HG02973 (cell line): ENCODE measurements at regions not wholly inside any gene's neighbourhood (a gene's known extent, or its start where the extent isn't known, plus 50 kb on each side); places are given as distances from the start of the nearest gene placed in this dataset.

Experiments used
- ATAC-seq: cut with Tn5 transposase; IDR thresholded peaks from one replicate; pipeline ENCODE4 v1.9.1; 2021; ENCODE audit warnings: moderate library complexity; ENCODE audit not compliant: unreplicated experiment

GRCh38 chr16:82360024-82360783 lies 190.2 kb upstream of the MPHOSPH6 start:
- ATAC-seq = no peak

GRCh38 chr16:82358606-82359221 lies 188.7 kb upstream of the MPHOSPH6 start:
- no peak for ATAC-seq

- no peak for ATAC-seq
Measured at GRCh38 chr16:82358161-82358560, 188.1 kb upstream of the MPHOSPH6 start.

GRCh38 chr16:82357237-82357636 lies 187.2 kb upstream of the MPHOSPH6 start:
- ATAC-seq = no peak

- no peak for ATAC-seq
Measured at GRCh38 chr16:82350560-82350959, 180.5 kb upstream of the MPHOSPH6 start.

- ATAC-seq = no peak
Measured at GRCh38 chr16:82345318-82345717, 175.3 kb upstream of the MPHOSPH6 start.

GRCh38 chr16:82344157-82344556 lies 174.1 kb upstream of the MPHOSPH6 start:
- no peak for ATAC-seq

- no peak for ATAC-seq
Measured at GRCh38 chr16:82341146-82341669, 171.2 kb upstream of the MPHOSPH6 start.

GRCh38 chr16:82340531-82340930 lies 170.5 kb upstream of the MPHOSPH6 start:
- no peak for ATAC-seq

GRCh38 chr16:82337355-82337754 lies 167.3 kb upstream of the MPHOSPH6 start:
- no peak for ATAC-seq

- ATAC-seq = no peak
Measured at GRCh38 chr16:82331974-82332750, 162.1 kb upstream of the MPHOSPH6 start.

- no peak for ATAC-seq
Measured at GRCh38 chr16:82331397-82331796, 161.4 kb upstream of the MPHOSPH6 start.

- no peak for ATAC-seq
Measured at GRCh38 chr16:82329504-82330192, 159.6 kb upstream of the MPHOSPH6 start.

GRCh38 chr16:82328881-82329469 lies 159.0 kb upstream of the MPHOSPH6 start:
- ATAC-seq = no peak

- ATAC-seq = no peak
Measured at GRCh38 chr16:82323171-82323570, 153.1 kb upstream of the MPHOSPH6 start.

GRCh38 chr16:82322177-82322576 lies 152.2 kb upstream of the MPHOSPH6 start:
- no peak for ATAC-seq

- ATAC-seq = no peak
Measured at GRCh38 chr16:82319038-82319437, 149.0 kb upstream of the MPHOSPH6 start.

- no peak for ATAC-seq
Measured at GRCh38 chr16:82317411-82318167, 147.6 kb upstream of the MPHOSPH6 start.

GRCh38 chr16:82313754-82314153 lies 143.7 kb upstream of the MPHOSPH6 start:
- no peak for ATAC-seq

GRCh38 chr16:82311528-82311927 lies 141.5 kb upstream of the MPHOSPH6 start:
- no peak for ATAC-seq
